ENCODE measurements at regions not wholly inside any gene's neighbourhood (a gene's known extent, or its start where the extent isn't known, plus 50 kb on each side); places are given as distances from the start of the nearest gene placed in this dataset.

DNA sequence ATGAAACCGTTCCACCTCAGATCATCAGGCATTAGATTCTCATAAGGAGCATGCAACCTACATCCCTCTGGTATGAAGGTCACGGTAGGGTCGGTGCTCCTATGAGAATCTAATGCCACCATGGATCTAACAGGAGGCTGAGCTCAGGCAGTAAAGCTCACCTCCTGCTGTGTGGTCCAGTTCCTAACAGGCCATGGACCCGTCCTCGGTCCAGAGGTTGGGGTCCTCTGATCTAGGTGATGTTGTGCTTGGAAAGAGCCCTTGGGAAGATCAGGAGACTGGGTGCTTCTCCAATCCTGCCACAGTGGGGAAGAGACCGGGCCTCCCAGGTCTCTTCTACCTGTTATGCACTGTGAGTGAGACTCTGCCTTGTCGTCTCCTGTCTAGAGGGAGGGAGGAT is 104.6 kb downstream of the ACKR3 start:
- DNase-seq, result no peak

DNA sequence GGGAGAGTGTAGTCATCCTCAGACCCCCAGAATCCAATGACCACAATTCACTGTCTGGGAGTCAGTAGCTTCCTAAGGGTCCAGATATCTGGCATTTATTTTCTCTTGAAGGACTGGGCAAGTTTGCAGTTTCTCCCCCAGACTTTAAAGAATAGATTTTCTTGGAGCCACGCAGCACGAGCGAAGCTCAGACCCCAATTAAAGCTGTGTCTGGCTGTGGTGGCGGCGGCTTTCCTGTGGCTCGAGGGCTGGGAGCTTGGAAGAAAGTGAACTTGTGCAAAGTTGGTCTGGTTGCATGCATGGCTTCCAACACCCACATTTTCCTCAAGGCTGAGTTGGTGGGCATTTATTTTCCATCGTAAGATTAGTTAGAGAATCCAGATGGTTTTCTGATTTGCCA is 105.0 kb downstream of the ACKR3 start:
- no peak for DNase-seq

DNA sequence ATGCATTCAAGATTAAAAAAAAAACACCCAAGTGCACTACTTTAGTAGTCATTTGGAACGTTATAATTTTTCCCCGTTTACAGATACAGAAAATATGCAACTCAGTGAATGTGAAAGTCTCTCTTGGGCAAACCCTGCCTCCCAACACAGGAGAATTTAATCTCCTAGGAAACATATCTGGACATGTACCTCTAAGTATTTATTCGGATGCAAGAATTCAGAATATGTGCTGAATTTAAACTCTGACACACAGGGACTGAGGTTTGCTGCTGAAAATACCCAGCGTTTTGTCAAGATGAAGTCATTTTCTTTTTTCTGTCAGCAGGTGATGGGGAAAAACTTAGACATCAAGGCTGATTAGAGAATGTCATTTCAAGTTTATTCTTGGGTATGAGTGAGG is 105.4 kb downstream of the ACKR3 start:
- no peak for DNase-seq

DNA sequence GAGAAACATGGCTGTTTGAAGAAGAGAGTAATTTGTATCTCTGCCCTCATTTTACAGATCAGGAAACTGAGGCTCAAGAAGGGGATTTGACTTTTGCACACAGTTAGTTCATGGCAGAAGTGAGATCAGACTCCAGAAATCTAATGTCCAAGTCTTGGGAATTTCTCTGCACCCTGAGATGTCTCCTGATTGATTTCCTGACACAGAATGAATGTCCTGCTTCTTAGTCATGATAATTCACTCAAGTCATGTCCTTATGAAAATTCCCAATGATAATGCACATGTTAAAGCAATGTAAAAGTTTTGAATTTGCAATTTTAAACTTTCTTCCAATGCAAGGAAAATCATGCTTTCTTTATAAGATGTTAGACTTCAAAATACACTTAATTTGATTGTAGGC is 105.9 kb downstream of the ACKR3 start:
- DNase-seq, result no peak

DNA sequence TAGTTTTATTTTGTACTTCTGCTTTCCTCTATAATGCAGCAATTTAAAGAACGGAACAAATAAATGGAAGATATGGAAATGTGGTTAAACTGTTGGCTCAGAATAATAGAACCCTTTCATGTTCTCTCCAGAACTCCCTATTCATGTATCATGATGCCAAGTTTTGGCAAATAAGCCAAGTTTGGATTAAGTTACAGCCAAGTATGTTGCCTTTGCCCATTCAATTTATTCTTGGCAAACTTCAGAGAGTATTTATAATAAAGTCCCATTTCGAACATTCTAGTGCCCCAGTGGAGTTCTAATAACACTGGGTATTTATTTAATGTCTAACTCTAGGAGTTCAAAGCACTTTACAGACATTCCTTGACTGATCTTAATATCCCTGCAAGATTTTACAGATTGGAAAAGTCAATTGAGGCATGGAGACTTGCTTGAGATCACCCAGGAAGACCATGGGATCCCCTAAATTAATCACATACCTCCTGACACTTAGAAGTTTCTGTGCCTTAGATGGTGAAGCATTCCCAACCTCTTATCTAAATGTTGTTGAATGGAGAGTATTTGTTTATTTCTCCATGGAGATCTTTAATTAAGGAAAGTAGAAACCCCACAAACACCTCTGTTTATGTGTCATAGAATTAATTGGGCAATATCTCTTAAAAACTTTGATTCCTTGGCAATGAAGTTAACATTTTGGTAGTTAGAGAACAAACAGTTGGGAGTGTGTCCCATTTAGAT is 106.7 kb downstream of the ACKR3 start:
- no peak for DNase-seq

DNA sequence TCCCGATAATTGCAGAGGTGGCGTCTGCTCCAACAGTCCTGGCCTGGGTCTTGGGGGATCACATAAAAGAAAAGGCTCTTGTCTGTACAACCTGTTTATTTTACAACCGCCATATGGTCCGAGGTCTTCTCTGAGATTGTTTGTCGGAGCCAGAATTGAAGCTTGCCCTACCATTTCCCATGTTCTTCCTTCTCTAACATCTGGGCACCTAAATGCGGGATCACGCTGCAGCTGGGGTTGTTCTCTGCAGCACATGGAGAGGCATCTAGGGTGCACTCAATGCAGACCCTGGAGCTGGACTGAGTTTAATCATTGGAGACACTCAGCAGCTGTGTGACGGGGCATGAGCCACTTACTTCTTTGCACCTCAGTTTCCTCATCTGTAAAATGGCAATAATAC is 107.7 kb downstream of the ACKR3 start:
- no peak for DNase-seq

DNA sequence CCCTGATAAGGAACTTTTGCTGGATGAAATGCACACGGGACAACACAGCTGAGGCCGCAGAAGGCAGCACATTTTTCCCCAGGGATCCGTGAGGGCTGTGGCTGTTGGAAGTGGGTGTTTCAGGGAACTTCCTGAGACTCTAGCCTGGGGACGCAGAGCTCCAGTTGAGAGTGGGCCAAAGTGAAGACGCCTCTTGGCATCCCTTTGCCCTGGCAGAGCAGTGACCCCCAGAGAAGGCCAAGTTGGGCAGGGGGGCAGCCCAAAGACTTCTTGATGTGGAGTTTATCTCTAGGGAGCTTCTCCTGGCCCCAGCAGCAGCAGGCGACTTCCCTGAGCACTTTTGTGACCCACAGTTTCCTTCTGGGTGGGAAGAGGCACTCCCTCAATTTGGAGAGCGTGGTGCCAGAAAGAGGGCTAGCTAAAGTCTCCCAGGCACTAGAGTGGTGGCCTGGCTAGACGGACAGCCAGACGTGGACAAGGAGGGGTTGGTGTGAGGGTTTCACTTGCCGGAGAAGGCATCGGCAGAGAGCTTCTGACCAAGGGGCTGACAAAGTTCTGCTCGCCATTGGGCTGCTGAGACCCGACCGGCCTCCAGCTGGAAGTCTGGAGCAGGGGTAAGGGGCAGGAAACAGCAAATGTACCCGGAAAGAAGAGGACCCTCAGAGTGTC is 108.8 kb downstream of the ACKR3 start:
- no peak for DNase-seq

DNA sequence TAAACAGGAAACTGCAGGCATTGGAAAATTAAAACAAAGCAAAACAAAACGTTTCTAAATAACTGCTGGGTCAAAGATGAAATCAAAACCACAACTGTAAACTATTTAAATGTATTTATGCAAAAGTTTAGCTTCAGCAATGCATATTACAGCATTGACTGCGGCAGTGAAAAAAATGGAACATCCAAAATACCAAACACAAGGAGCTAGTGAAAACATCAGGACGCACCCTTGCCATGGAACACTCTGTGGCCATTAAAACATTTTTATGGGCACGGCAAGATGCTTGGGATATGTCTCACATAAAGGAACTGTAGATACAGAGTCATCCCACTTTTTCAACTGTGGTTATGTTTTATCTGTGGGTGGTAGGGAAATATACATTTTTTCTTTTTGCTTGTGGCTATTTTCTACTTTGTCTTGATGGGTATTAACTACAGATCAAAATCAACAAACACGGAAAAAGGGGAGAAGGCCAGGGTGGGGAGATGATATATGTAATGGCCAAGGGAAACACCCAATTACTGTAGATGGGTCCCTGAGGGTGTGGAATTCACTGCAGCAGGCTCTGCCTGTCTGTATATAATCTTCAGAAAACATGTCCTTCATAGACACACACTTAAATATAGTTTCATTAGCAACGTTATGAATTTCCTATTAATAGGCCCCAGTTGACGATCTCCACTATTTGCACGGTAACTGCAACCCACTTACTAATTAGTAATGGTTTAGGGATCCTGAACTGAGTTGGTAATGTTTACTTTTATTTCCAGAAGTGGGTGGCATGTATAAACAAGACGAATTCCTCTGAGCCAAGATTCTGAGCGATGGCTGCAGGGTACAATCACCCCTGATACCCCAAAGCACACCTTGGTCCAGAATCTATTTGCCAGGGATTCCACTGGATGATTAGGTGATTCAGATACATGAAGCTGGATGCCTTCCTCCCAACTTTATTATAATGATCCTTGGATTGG is 110.5 kb downstream of the ACKR3 start:
- no peak for DNase-seq

DNA sequence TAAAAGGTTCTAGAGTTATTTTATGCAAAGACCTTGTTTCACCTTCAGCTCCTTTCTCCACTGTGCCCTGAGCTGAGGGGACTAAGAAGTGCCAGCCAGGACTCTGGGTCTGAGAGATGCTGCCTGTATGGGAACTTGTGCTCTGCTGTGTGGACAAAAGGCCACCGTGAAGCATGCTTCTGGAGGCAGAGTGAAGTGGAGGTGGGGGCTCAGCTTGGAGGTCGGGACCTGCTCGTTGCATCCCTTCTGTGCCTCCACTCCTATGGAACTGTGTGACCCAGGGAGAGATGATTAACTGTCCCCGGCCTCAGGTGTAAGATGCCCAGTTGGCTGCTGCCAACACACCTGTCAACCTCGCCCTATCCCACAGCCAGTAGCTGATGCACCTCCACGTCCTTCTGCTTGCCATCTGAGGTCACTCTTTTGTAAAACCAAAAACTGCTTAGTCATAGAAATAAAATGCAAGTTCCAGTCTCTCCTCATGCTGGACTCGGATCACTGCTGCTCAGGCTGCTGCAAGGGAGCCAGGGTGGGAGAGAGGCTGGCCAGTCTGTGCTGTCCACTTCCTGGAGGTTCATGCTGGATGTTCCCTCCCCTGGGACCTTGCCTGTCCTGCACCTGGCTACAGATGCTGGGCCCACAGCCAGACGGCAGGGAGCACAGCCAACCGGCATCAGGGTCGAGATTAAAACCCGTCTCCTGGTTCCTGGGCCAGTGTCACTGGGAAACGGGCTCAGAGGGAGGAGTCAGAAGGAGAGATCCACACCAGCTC is 113.2 kb downstream of the ACKR3 start:
- DNase-seq, result no peak

DNA sequence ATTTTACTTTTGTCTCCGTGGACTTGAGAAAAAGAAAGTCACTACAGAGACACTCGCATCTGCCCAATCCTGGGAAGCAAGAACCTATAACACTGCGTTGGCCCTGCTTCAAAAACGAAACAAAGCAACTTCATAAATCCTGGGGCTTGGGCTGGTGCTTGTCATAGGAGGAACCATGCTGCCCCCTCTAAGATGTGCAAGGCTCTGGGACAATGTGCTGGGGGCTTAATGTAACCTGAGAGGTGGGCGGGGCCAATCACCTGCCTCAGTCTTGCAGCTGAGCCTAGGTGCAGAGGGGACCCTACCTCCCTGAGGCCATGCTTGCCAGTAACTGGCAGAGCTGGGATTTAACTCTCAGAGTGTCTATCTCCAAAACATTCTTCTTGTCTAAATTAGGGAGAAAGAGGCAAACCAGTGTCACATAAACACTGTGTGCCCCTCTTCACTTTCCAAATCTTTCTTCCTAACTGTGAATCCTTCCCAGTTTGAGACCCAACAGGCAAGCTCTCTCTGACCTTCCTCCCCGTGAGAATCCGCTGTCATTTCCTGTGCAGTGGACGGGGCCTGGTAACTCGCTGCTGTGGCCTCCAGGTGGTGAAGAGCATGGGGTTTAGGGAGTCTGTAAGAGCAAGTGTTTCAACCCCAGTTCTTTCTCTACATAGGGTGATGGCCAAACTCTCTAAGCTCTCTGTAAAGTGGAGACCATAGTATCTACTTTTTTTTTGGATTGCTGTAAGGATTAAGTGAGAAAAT is 115.1 kb downstream of the ACKR3 start:
- no peak for DNase-seq

DNA sequence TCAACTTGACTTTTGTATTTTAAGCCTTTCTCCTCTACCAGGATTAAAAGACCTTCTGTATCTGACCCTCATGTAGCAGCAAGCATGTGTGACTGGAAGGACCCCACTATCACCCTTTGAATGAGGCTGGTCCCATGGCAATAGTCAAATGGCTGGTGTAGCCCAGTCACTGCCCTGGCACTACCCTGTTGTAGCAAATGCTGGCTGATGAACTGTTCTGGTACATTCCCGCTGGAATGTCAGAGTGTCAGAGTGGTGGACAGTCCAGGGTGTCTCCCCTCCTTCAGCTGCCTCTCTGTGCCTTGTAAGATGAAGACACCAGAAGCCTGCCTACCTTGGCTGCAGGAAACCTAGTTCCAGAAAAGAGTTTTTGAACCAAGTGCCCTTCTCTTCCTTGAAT is 115.7 kb downstream of the ACKR3 start:
- DNase-seq, result no peak

DNA sequence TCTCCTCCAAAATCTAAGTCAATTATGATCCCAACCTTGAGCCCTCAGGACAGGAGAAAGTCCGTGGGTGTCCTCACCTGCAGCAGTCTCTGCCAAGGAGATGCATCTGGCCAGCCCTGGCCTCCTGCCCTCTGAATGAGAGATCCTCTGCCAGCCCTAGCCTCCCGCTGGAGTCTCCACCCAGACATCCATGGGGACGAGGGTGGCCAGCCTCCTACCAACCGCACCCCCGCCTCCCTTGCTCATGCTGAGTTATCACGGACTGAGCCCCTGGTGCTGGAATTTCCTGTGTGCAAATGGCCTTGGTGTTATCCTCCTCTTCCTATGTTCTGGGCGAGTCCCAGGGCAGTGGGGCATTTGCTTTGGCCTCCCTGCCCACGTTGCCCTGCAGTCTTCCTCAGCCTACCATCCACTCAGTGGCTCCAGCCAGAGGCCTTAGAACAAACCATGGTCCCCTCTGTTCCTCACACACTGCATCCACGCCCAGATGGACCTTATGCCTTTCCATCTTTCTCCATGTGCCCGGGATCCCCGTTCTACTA is 116.4 kb downstream of the ACKR3 start:
- no peak for DNase-seq

DNA sequence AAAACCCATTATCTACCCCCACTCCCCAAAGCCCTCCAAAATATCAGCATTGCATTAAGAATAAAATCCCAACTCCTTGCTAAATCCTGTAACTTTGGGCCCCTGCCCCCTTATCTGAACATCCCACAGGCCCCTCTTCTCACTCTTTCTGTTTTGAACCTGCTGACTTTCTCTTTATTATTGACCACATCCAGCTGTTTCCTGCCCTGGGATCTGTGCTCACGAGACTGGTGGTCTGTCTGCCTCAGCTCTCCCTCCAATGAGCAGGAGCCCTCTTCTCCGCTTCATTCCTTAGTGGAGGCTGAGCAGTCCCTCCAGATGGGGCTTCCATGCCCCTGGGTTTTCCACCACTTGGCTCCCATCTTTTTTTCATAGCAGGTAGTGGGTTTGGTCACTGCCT is 116.9 kb downstream of the ACKR3 start:
- DNase-seq, result no peak

DNA sequence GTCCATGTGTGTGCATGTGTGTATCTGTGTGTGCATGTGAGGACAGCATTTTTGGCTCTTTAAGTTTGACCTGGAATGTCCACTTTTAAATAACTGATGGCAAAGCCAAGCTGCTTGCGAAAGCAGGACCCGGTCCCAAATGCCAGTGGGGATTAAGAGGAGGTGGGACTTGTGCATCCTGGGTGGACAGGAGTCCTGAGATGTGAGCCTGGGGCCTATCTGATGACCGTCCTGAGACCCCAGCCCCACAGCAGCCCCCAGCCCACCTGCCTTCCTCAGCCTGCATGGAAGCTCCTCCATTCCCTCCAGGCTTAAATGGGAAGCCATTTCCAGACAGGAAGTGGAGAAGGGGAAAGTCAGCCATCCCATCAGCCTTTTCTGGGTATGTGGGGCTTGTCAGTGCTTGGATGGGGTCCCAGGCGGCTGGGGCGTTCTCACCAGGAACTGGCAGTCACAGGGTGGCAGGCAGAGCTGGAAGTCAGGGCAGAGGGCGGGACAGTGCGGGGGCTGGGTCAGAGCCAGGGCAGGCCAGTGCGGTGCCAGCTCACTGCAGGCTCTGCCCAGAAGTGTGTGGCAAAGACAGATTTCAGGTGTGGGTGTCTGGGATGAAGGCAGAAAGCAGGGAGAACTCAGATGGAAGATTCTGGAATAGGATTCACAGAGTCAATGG is 117.8 kb downstream of the ACKR3 start:
- DNase-seq, result no peak

DNA sequence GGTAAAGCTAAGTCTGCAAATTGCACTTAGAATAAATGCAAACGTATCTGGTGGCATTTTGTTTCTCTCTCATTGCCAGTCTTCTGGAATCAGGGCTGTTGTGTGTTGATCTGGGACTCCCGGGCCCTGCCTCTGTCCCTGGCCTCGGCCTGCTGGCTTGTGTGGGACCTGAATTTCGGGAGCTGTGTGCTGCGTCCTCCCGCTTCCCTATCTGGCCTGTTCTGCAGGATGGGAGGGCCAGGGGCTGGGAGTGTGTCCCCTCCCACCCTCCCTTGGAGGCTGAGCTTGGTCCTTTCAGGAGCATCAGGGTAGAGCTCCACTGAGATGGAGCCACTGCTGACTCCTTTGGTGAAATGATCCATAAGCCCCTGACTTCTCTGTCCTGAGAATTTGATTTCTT is 118.5 kb downstream of the ACKR3 start:
- no peak for DNase-seq

DNA sequence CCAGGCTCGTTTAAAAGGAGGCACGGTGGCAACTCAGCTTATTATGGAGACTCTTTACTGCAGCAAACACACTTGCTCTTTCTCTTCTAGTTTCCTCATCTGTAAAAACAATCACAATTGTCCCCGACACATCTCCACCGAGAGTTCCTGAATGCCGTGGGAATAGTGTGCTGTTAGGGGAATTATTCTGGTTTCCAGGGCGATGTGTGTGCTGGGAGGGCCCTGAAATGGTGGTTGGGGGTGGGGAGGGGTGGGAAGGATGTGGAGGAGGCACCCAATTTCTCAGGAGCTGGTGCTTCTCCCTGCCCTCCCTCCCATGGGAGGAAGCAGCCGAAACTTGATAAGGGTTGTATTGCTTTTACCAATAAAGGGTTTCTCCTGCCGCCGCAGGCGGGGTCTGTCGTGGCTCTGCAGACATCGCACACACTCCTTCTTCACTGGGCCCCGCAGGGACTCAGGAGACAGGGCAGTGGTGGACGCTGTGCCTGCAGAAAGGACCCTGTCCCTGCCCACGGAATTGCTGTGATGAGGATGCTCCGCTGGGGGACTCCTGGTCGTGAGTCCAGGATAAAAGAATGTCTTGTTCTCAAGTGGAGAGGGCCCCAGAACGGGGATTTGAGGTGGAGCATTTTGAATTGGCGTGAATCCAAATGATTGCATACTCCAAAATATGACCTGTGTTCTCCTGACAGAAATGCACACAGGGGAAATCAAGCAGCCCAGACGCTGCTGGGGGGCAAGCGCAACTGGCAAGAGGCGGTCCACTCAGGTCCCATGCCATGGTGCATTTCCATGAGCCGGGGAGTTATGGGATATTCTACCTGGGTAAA is 119.2 kb downstream of the ACKR3 start:
- DNase-seq, result no peak

DNA sequence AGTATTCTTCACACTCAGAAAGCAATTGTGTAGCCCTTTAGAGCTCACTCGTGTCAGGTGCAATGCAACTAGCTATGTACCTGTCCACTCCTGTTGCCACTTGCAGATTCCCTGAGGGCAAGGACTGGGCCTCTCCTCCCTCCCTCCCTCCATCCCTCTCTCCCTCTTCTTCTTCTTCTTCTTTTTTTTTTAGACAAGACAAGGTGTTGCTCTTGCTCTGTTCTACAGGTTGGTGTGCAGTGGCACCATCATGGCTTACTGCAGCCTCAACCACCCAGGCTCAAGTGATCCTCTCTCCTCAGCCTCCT is 119.7 kb downstream of the ACKR3 start:
- DNase-seq, result no peak

DNA sequence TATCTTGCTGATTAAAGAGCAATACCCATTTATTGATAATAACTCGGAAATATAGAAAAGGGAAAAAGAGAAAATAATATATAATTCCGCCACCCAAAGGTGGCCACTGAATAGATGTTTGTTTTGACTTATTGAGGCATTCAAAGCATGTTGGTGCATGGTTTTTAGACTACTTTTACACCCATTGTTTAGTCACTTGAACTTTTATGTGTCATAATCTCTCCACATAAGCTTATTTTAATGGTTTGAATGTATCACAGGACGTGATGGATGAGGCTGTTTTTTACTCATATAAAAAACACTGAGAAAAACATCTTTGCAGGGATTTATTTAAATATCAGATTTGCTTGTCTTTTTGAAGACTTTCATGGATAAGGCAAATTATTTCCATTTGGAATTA is 120.4 kb downstream of the ACKR3 start:
- no peak for DNase-seq

DNA sequence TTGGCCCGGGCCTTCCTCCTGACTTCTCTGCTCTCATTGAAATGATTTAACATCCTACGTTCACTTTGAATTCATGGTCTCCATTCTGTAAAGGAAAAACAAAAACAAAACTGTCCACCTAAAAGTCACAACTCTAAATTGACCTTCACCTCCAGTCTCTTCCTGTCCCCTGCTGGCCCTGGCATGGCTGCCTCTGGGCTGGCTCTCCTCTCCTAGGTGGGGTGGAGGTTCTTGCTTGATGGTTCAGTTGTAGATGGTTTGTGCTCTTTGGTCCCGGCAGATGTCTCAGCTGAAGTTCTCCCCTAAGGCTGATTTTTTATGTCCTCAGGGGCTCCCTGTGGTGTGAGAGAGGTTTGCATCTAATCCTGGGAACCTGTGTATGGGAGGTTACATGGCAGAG is 121.1 kb downstream of the ACKR3 start:
- DNase-seq, result no peak

DNA sequence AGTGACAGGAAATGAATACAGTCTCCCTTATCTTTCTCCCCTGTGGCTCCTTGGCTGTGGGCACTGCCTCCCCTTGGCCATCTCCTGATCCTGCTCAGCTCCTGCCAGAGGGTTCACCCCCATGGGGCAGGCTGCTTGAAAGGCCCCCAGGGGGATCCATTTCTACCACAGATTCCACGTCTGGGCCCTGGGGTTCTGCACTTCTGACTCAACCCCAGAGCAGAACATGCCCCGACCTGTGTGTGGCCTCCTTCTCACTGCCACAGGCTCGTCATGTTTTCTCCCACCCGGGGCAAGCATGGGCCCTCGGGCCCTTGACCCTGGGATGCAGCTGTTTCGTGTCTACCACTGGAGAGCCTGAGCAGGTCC is 122.2 kb downstream of the ACKR3 start:
- DNase-seq, result no peak

DNA sequence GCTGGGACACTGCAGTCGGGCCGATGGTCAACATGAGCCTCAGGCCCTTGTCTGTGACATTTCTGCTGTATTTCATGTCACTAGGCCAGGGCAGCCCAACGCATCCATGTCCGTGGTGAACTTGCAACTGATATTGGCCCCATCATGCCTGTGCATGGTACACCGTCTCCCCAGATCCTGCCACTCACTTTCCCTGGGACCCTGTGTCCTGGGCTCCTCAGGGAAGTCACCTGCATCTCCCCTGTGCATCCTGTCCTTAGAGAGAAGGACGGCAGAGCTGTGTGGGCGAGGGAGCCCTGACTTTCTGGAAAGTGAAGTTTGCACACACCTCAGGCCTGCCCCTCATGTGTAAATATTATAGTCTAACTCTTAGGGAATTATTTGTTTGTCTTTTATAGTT is 123.3 kb downstream of the ACKR3 start:
- no peak for DNase-seq
